Parathyroid adenoma (tissue), 2 donors: ENCODE measurements at regions not wholly inside any gene's neighbourhood (a gene's known extent, or its start where the extent isn't known, plus 50 kb on each side); places are given as distances from the start of the nearest gene placed in this dataset.
A peak's percentile ranks its signal among the peaks of the same experiment; 100 is the strongest.
"Not testable (repeated sequence)": the region's sequence is repeated elsewhere in the genome, so short reads cannot be mapped to it uniquely, and the experiment has no call there.

Experiments used
- H2AFZ ChIP-seq: fragments of 300-600 bp; sonication (generic); one replicate; pipeline ENCODE4 v1.7.0; 2017; ENCODE audit warnings: antibody characterized with exemption, mild to moderate bottlenecking
- H3K27ac ChIP-seq: fragments of 300-600 bp; sonication (generic); one replicate; pipeline ENCODE4 v1.7.0; 2017
- H3K27me3 ChIP-seq: fragments of 300-600 bp; sonication (generic); one replicate; pipeline ENCODE4 v1.7.0; 2017; ENCODE audit warnings: low read length; ENCODE audit not compliant: control insufficient read depth, insufficient read depth
- H3K36me3 ChIP-seq: fragments of 300-600 bp; sonication (generic); one replicate; pipeline ENCODE4 v1.7.0; 2017; ENCODE audit warnings: low read length; ENCODE audit not compliant: control insufficient read depth, insufficient read depth
- H3K4me1 ChIP-seq: fragments of 300-600 bp; sonication (generic); one replicate; pipeline ENCODE4 v1.7.0; 2017; ENCODE audit warnings: control low read depth
- H3K4me2 ChIP-seq: fragments of 300-600 bp; sonication (generic); one replicate; pipeline ENCODE4 v1.7.0; 2017; ENCODE audit warnings: low read length
- H3K4me3 ChIP-seq: fragments of 300-600 bp; sonication (generic); one replicate; pipeline ENCODE4 v1.7.0; 2017; ENCODE audit warnings: low read depth, low read length
- H3K79me2 ChIP-seq: fragments of 300-600 bp; sonication (generic); one replicate; pipeline ENCODE4 v1.7.0; 2017; ENCODE audit warnings: control low read depth
- H3K9ac ChIP-seq: fragments of 300-600 bp; sonication (generic); one replicate; pipeline ENCODE4 v1.7.0; 2017; ENCODE audit warnings: mild to moderate bottlenecking
- H3K9me3 ChIP-seq: fragments of 300-600 bp; sonication (generic); one replicate; pipeline ENCODE4 v1.7.0; 2017; ENCODE audit warnings: low read length; ENCODE audit not compliant: control insufficient read depth
- TF ChIP-seq, protein P1 (sequence below): fragments of 300-600 bp; sonication (generic); IDR thresholded peaks from one replicate; pipeline ENCODE4 v1.7.0; 2017; ENCODE audit warnings: antibody characterized with exemption, mild to moderate bottlenecking
- donor health status: primary hyperparathyroidism.

DNA sequence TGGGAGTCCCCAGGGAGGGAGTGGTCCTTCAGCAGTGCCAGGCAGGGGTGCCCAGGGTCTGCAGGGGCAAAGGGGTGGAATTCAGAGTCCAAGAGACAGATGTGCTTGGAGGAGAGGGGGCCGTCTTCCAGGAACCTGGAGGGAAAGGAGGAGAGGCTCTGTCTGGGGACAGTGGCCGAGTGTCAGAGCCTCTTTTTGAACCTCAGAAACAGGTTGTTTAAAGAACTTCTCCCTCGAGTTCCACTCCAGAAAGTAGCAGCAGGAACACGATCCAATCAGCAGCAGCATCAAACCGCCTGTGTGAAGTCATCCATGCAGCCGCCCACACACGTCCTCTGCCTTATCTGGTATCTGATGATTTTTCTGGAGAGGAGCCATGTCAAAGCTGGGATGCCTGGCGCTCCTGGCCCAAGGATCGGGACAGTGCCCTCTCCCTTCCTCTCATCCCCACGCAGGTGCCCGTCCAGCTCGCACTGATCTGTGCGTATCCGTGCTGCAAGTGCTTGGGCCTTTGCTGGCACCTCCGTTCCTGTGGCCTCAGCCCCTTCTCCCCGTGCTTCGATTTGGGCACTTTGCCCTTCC lies 205.1 kb downstream of the NDUFA10 start:
- no peaks in the 10 kb centered on the region for H3K27me3 ChIP-seq
- TF ChIP-seq, protein P1, sequence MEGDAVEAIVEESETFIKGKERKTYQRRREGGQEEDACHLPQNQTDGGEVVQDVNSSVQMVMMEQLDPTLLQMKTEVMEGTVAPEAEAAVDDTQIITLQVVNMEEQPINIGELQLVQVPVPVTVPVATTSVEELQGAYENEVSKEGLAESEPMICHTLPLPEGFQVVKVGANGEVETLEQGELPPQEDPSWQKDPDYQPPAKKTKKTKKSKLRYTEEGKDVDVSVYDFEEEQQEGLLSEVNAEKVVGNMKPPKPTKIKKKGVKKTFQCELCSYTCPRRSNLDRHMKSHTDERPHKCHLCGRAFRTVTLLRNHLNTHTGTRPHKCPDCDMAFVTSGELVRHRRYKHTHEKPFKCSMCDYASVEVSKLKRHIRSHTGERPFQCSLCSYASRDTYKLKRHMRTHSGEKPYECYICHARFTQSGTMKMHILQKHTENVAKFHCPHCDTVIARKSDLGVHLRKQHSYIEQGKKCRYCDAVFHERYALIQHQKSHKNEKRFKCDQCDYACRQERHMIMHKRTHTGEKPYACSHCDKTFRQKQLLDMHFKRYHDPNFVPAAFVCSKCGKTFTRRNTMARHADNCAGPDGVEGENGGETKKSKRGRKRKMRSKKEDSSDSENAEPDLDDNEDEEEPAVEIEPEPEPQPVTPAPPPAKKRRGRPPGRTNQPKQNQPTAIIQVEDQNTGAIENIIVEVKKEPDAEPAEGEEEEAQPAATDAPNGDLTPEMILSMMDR: no peak
- H3K9me3 ChIP-seq: no peaks in the 10 kb centered on the region
- no peak overlapping the region for H3K27ac ChIP-seq
- no peak overlapping the region for H3K4me3 ChIP-seq
- H2AFZ ChIP-seq: no peak overlapping the region
- no peaks in the 10 kb centered on the region for H3K36me3 ChIP-seq
- no peaks in the 10 kb centered on the region for H3K79me2 ChIP-seq
- peaks cover 16% of the 10 kb centered on the region for H3K4me1 ChIP-seq
- no peak overlapping the region for H3K9ac ChIP-seq
- H3K4me2 ChIP-seq: peak overlapping the region; percentile 50

DNA sequence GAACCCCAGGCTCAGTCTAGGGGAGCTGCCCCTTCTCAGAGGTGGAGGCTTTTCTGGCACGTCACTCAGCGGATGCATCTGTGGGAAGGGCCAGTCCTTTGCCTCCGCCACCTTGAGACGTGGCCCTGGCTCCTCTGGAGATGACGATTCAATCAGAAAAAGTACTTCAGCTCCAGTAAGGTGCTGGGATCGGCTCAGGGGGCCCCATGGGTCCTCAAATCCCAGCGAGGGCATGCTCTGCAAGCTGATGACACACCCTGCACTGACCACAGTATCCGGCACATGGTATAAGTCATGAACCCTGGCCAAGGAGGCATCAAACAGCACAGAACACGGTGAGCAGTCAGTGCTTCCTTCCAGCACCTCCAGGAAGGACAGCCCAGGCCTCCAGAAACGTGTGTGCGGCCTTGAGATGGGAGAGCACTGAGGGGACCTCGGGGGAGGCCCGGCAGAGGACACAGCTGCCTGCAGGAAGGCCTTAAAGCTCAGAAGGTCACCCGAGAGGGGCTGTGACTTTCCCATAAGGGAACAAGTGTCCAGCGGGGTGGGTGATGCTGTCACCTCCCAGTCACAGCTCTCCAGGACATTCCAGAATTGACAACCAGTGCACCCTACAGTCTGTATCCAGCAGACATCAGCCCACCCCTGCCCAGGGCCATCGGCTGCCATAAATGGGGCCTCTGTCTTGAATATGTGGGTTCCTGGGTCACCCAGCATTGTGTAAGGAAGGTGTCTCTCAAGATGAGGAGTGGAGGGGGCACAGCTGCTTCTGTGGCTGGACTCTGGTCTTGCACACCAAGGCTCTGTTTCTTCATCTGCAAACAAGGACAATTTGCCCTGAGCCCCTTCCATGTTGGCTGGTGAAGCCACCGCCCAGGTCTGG lies 205.8 kb downstream of the NDUFA10 start:
- no peak overlapping the region for H3K4me3 ChIP-seq
- no peaks in the 10 kb centered on the region for H3K27me3 ChIP-seq
- no peak overlapping the region for H2AFZ ChIP-seq
- TF ChIP-seq, protein P1: no peak
- no peaks in the 10 kb centered on the region for H3K36me3 ChIP-seq
- H3K9ac ChIP-seq: no peak overlapping the region
- H3K4me2 ChIP-seq: peak overlapping the region; percentile 50
- no peaks in the 10 kb centered on the region for H3K9me3 ChIP-seq
- no peaks in the 10 kb centered on the region for H3K79me2 ChIP-seq
- H3K4me1 ChIP-seq: peaks cover 19% of the 10 kb centered on the region
- no peak overlapping the region for H3K27ac ChIP-seq

DNA sequence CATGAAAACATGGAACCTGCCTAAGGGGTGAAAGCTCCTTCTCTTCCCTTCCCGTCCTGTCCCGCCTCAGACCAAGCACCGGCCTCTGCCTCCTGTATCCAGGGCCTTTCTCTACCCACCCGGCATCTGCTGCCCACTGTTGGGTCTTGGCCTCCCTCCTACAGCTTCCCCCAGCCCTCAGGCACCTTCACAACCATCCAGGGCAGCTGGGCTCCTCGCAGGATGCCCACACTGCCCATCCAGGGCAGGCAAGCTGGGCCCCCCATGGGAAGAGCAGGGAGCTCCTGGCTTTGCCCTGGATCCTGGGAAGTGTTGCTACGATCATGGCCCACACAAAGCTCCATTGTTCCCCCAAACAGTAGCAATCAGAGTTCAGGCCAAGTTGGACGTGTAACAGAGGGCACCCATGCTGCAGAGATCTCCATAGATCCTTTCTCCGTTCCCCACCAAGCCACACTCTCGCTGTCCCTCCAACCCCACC lies 206.6 kb downstream of the NDUFA10 start:
- no peak overlapping the region for H3K9ac ChIP-seq

DNA sequence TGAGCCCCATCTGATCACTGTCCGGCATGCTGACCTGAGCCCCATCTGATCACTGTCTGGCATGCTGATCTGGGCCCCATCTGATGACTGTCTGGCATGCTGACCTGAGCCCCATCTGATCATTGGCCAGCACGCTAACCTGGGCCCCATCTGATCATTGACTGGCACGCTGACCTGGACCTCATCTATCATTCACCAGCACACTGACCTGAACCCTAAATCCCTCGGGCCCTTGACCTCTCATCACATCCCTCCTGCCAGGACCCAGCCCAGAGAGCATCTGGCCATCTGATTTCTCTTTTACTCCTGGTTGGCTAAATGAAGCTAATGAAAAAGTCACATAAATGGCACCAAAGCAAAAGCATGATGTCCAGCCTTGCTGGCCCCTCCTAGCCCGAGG lies 207.1 kb downstream of the NDUFA10 start:
- no peaks in the 10 kb centered on the region for H3K79me2 ChIP-seq
- TF ChIP-seq, protein P1: no peak
- H3K36me3 ChIP-seq: no peaks in the 10 kb centered on the region
- no peak overlapping the region for H3K27ac ChIP-seq
- peaks cover 19% of the 10 kb centered on the region for H3K4me1 ChIP-seq
- H2AFZ ChIP-seq: no peak overlapping the region
- H3K9me3 ChIP-seq: no peaks in the 10 kb centered on the region
- no peak overlapping the region for H3K9ac ChIP-seq
- no peak overlapping the region for H3K4me2 ChIP-seq
- no peaks in the 10 kb centered on the region for H3K27me3 ChIP-seq
- H3K4me3 ChIP-seq: no peak overlapping the region

More for the DNA sequence above, 206.6 kb downstream of the NDUFA10 start:
- Histone ChIP-seq H3K4me1 (peaks cover 19% of the 10 kb centered on the region), H3K27ac (no peak overlapping the region), H3K4me3 (no peak overlapping the region), H3K36me3 (no peaks in the 10 kb centered on the region), H3K4me2 (no peak overlapping the region), H3K27me3 (no peaks in the 10 kb centered on the region), H2AFZ (no peak overlapping the region), H3K79me2 (no peaks in the 10 kb centered on the region), H3K9me3 (no peaks in the 10 kb centered on the region)
- TF ChIP-seq, protein P1: no peak

DNA sequence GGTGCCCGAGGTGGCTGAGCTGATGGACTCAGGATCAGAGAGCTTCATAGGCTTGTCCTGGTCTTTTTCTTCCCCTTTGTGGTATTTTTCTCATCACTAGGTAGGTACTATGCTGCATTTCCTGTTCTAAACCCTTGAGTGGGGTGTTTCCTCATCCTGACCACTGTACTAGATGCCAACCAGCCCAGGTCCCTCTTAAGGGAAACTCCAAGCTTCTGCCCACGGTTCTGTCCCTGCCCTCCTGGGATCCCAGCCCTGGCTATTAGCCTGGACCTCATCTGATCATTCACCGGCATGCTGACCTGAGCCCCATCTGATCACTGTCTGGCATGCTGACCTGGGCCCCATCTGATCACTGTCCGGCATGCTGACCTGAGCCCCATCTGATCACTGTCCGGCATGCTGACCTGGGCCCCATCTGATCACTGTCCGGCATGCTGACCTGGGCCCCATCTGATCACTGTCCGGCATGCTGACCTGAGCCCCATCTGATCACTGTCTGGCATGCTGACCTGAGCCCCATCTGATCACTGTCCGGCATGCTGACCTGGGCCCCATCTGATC lies 207.6 kb downstream of the NDUFA10 start:
- H3K27me3 ChIP-seq, H3K27ac ChIP-seq, H3K4me3 ChIP-seq, H3K79me2 ChIP-seq, H3K4me2 ChIP-seq, H3K9me3 ChIP-seq, H3K9ac ChIP-seq, H3K36me3 ChIP-seq, H2AFZ ChIP-seq: not testable (repeated sequence)
- H3K4me1 ChIP-seq: peaks cover 19% of the 10 kb centered on the region
